ENCODE measurements at regions not wholly inside any gene's neighbourhood (a gene's known extent, or its start where the extent isn't known, plus 50 kb on each side); places are given as distances from the start of the nearest gene placed in this dataset.

DNA sequence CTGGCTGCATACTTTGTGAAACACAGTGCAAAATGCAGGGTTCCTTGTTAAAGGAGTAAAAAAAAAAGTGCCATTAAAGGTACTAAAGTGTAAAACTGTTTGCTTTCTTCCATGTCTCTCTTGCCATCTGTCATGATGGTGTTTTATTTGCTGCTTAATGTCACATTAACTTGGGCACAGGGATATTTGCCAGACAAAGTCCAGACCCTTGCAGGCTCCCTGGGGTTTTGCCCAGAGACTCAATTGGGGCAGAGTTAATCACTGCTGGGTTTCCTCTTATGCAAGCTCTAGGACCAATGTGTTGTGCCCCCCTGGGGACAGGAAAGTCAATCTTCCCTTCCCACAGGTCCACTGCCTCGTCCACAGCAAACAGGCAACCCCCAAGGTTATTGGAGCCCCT, 274.3 kb upstream of the SGCD start:
- Histone ChIP-seq H3K36me3 (ENCODE audit: control insufficient read depth, insufficient read depth, low read length) (no peaks in the 10 kb centered on the region), H3K4me1 (ENCODE audit: control insufficient read depth, insufficient read depth, low read length) (no peaks in the 10 kb centered on the region), H3K4me3 (ENCODE audit: low read depth in 2 of 2, low read length in 2 of 2) (no peak overlapping the region), H3K27ac (ENCODE audit: low read length) (no peak overlapping the region), H3K9me3 (ENCODE audit: control insufficient read depth, insufficient read depth, low read depth, low read length) (no peaks in the 10 kb centered on the region), H3K27me3 (ENCODE audit: control insufficient read depth, insufficient read depth, low read length) (no peaks in the 10 kb centered on the region)
- ATAC-seq (no peak), DNase-seq (ENCODE audit: low read depth, low spot score) (no peak)
- intact Hi-C loops (cut with micrococcal nuclease; ENCODE audit: unreplicated experiment) (no loop called here), in situ Hi-C loops (cut with HindIII; ENCODE audit: low pct_unique_long_range_greater_than_20kb, low sequenced_read_pairs) (no loop called here)
- no peak for TF ChIP-seq POLR2AphosphoS5 (IDR thresholded peaks at IDR 0.05; ENCODE audit: low read depth, low read length)
- TF ChIP-seq TCF7L2 (IDR thresholded peaks at IDR 0.05; ENCODE audit: low read depth, low read length): no peak
- TF ChIP-seq, protein P1, sequence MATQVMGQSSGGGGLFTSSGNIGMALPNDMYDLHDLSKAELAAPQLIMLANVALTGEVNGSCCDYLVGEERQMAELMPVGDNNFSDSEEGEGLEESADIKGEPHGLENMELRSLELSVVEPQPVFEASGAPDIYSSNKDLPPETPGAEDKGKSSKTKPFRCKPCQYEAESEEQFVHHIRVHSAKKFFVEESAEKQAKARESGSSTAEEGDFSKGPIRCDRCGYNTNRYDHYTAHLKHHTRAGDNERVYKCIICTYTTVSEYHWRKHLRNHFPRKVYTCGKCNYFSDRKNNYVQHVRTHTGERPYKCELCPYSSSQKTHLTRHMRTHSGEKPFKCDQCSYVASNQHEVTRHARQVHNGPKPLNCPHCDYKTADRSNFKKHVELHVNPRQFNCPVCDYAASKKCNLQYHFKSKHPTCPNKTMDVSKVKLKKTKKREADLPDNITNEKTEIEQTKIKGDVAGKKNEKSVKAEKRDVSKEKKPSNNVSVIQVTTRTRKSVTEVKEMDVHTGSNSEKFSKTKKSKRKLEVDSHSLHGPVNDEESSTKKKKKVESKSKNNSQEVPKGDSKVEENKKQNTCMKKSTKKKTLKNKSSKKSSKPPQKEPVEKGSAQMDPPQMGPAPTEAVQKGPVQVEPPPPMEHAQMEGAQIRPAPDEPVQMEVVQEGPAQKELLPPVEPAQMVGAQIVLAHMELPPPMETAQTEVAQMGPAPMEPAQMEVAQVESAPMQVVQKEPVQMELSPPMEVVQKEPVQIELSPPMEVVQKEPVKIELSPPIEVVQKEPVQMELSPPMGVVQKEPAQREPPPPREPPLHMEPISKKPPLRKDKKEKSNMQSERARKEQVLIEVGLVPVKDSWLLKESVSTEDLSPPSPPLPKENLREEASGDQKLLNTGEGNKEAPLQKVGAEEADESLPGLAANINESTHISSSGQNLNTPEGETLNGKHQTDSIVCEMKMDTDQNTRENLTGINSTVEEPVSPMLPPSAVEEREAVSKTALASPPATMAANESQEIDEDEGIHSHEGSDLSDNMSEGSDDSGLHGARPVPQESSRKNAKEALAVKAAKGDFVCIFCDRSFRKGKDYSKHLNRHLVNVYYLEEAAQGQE (IDR thresholded peaks at IDR 0.05; ENCODE audit: insufficient read depth in 1 of 2, low read depth in 2 of 2, low read length in 1 of 2): no peak
- TF ChIP-seq, protein P2, sequence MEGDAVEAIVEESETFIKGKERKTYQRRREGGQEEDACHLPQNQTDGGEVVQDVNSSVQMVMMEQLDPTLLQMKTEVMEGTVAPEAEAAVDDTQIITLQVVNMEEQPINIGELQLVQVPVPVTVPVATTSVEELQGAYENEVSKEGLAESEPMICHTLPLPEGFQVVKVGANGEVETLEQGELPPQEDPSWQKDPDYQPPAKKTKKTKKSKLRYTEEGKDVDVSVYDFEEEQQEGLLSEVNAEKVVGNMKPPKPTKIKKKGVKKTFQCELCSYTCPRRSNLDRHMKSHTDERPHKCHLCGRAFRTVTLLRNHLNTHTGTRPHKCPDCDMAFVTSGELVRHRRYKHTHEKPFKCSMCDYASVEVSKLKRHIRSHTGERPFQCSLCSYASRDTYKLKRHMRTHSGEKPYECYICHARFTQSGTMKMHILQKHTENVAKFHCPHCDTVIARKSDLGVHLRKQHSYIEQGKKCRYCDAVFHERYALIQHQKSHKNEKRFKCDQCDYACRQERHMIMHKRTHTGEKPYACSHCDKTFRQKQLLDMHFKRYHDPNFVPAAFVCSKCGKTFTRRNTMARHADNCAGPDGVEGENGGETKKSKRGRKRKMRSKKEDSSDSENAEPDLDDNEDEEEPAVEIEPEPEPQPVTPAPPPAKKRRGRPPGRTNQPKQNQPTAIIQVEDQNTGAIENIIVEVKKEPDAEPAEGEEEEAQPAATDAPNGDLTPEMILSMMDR (IDR thresholded peaks at IDR 0.05): no peak
- TF ChIP-seq SIN3A (IDR thresholded peaks at IDR 0.05; ENCODE audit: borderline replicate concordance, insufficient read depth, low read depth, low read length): no peak
- CTCF ChIA-PET: no interaction called here
- BruUV-seq (replicated peaks): no TSS peak
- POLR2A ChIA-PET: no interaction called here

DNA sequence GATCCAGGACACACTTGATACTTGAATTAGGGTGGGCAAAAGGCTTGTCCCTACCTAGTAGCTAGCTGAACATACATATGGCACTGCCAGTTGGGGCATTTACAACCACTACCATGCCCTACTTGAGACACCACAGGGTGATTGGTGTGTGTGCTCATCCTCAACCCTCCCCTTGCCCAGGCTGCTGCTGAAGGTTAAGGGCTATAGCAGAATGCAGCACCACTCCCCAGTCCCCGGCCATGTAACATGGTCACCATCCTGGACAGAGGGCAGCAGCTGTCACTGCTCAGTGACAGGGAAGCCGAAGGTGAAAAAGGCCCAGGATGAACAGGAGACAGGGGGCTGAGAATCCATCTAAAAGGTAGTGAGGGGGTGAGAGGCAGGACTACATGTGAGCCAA, 273.9 kb upstream of the SGCD start:
- POLR2A ChIA-PET: no interaction called here
- ATAC-seq (no peak), DNase-seq (ENCODE audit: low read depth, low spot score) (no peak)
- intact Hi-C loops (cut with micrococcal nuclease; ENCODE audit: unreplicated experiment) (no loop called here), in situ Hi-C loops (cut with HindIII; ENCODE audit: low pct_unique_long_range_greater_than_20kb, low sequenced_read_pairs) (no loop called here)
- Histone ChIP-seq H3K36me3 (ENCODE audit: control insufficient read depth, insufficient read depth, low read length) (no peaks in the 10 kb centered on the region), H3K27me3 (ENCODE audit: control insufficient read depth, insufficient read depth, low read length) (no peaks in the 10 kb centered on the region), H3K27ac (ENCODE audit: low read length) (no peak overlapping the region), H3K4me3 (ENCODE audit: low read depth in 2 of 2, low read length in 2 of 2) (no peak overlapping the region), H3K4me1 (ENCODE audit: control insufficient read depth, insufficient read depth, low read length) (no peaks in the 10 kb centered on the region), H3K9me3 (ENCODE audit: control insufficient read depth, insufficient read depth, low read depth, low read length) (no peaks in the 10 kb centered on the region)
- no TSS peak for BruUV-seq (replicated peaks)
- TF ChIP-seq, protein P1 (IDR thresholded peaks at IDR 0.05; ENCODE audit: insufficient read depth in 1 of 2, low read depth in 2 of 2, low read length in 1 of 2): no peak
- TF ChIP-seq POLR2AphosphoS5 (IDR thresholded peaks at IDR 0.05; ENCODE audit: low read depth, low read length) (no peak), SIN3A (IDR thresholded peaks at IDR 0.05; ENCODE audit: borderline replicate concordance, insufficient read depth, low read depth, low read length) (no peak)
- TF ChIP-seq, protein P2 (IDR thresholded peaks at IDR 0.05): no peak
- CTCF ChIA-PET: no interaction called here
